GM21723 (cell line): ENCODE measurements at regions not wholly inside any gene's neighbourhood (a gene's known extent, or its start where the extent isn't known, plus 50 kb on each side); places are given as distances from the start of the nearest gene placed in this dataset.

Source experiments
- ATAC-seq: cut with Tn5 transposase; IDR thresholded peaks from one replicate; pipeline ENCODE4 v1.9.1; 2021; ENCODE audit warnings: mild to moderate bottlenecking, moderate library complexity; ENCODE audit not compliant: unreplicated experiment

GRCh38 chr14:75333606-75334548 lies 55.2 kb downstream of the FOS start:
- peak; percentile 46 for ATAC-seq

DNA sequence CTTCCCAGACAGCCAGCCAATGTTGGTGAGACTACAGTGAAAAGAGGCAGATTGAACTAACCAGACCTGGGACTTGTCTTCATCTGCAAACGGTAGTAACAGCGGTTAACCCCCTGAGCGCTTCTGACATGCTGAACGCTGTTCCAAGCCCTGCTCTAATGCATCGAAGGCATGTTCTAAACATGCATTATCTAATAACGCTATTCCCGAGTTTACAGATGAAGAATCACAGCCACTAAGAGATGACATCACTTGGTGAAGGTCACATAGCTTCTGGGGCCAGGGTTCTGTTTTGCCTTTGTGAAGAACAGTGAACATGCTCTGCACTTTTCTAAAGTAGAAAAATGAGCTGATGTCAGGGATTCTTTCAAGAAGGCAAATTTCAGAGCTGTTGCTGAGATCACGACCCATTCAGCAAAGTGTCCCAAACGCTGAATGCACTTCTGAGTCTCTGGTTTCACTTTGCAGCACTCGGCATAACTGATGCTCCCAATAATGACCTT lies 56.0 kb downstream of the FOS start:
- ATAC-seq, result peak; percentile 21

DNA sequence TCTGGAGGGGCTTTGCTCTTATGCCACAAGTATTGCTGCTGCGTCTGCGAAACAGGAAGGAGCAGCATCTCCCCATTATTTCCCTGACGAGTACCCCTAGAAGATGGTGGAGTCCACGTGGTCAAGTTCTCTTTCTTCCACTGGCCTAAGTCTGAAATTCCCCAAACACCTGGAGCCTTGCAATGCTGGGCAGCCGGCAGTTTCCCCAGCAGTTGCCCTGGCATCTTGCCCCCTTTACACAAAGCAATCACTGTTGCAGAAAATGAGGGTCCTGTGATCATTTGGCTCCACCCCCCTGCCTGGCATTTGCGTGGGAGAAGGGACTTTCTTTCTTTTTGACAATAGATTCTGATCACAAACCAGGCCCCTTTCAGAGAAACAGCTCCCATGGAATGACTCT lies 56.9 kb downstream of the FOS start:
- ATAC-seq, result no peak

GRCh38 chr14:75338398-75338797 lies 59.8 kb downstream of the FOS start:
- no peak for ATAC-seq

DNA sequence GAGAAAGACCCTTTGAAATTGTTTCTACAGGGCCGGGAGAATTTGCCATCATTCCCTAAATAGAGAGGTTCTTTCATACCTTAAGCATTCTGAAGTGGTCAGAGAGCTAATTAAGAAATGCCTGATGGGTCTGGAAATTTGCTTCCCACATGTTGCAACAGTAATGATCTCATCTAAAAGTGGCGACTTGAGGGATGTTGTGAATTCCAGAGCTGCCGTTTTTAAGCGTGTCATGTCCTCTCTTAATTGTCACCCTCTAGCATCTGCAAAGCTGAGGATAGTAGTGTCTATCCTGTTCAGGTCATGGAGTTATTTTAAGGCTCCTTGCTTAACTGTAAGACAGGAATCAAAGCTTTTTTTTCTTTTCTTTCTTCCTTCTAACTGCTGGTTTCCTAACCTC lies 60.4 kb downstream of the FOS start:
- no peak for ATAC-seq

DNA sequence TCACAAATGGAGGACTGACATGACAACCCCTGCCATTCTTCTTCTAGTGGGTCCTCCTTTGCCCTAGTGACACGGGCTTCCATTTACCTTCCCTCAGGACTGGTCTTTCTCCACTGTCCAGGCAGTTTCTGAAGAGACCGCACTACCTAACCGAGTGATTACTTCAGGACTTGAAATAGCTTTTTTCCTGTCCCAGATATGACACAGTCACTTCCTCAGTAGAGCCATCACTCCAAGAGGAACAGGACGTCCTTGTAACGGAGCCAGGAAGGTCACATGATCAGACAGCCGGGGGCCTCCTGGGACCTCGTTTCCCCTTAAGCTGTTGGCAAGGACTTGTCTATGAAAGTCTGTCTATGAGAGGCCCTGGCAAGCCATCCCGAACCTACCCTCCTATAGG lies 62.3 kb downstream of the FOS start:
- no peak for ATAC-seq

GRCh38 chr14:75341620-75342019 lies 63.0 kb downstream of the FOS start:
- ATAC-seq, result no peak

DNA sequence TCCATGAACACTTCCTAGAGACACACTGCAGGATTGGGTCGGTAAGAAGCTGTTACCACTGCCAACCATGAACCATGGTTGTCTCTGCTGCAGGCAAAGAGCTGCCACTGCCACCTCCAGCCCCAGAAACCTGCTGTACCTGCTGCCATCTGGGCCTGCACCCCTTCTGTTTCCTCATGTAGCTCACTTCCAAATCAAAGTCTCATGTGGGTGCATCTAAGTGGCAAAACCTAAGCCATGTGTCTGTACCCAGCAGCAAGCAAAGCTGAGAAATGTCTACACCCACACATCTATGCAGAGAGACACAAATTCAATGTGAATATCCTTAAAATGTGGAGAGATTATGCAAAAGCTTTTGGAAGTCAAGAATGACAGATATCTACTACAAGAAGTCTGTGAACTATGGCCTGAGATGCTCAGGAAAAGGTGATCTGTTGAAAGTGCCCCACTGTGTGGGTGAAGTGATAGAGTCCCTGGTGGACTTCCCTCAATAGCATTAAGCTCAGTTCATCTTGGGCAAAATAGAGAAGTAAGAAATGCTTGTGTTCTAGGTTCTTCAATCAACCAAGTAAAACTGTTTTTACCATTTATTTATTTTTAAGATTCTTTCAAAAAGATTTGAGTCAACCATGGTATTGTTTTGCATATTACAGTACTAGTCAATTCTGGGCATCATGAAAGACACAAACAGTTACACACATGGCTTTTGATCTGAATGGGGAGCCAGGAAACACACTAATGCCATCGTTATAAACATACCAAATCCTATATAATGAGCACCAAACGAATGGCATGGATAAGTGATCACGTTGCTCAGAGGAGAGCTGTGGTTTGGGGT lies 64.4 kb downstream of the FOS start:
- peak; percentile 68 for ATAC-seq

DNA sequence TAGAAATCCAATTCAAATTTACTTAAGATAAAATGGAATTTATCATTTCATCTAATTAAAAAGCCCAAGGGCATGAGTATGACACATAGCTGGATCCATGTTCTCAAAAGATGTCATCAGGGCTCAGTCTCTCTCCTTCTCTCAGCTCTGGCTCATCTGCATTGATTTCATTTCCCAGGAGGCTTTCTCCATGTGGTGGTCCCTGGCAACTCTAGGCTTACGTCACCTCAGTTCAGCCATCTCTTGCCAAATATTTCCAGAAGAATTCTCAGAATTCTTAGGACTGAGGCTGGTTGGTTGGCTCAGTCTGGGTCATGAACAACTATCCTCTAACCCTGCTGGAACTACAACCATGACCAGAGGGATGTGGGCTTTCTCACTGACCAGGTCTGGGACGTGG lies 65.3 kb downstream of the FOS start:
- ATAC-seq, result no peak

DNA sequence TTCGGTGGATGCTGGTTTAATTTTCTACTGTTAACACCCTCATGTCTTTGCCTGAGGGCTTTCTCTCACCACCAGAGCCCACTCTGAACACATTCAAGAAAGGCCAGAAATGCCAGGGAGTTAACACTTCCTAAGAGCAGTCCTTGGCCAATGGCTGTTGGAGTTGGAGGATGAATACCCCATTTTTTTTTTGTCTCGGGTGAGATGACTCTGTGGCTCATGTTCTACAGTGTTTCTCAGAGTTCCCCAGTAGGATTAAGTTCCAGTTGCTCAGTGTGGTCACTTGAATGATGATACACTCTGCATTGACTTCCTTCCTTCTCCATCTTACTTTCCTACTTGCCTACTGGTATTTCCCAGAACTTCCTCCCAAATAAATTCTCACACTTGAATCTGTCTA lies 65.8 kb downstream of the FOS start:
- ATAC-seq, result no peak

DNA sequence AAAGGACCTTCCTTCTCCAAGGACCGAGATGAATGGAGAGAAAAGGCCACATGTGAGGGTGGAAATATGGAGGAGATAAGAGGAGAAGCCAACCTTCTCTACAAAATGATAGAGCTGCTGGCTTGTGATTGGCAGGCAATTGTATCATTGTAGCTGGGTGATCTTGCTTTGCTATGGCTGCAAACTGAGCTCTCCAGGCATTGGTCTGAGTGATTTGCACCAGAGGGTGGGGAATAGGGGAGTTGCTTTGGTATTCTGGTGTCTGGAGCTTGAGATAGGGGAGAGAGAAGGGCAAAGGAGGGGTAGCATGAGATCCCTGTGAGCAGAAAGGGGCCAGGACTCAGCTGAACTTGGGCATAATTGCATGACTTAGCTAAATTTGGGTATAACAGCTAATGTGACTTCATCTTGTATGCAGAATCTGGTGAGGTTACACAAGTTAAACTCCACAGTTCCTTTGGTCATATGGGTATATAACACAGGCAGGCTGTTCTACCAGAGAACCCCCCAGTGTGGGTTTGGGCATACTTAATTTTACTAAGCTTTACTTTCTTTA lies 72.0 kb downstream of the FOS start:
- no peak for ATAC-seq

- no peak for ATAC-seq
Observed at GRCh38 chr14:75359098-75359497, 68.7 kb upstream of the JDP2 start.

GRCh38 chr14:75361041-75361440 lies 66.8 kb upstream of the JDP2 start:
- ATAC-seq, result no peak

- no peak for ATAC-seq
Observed at GRCh38 chr14:75361751-75362433, 65.9 kb upstream of the JDP2 start.

GRCh38 chr14:75363130-75363529 lies 64.7 kb upstream of the JDP2 start:
- no peak for ATAC-seq

- no peak for ATAC-seq
Observed at GRCh38 chr14:75363570-75364227, 64.1 kb upstream of the JDP2 start.

DNA sequence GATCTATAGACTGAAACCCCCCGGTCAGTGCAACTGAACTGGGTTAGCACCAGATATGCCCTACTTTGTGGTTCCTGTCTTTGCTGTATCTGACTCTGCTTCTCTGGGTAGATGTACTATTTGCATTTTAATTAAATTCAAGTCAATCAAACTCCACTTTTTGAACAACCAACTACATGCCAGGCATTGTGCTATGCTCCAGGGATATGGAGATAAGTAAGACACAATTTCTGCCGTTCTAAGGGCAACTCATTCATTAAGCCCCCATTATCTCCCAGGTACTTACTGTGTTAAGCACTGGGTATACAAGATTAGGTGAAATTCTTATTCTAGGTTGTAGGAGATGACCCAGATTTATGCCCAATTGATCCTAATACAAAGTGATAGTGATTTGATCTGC lies 62.7 kb upstream of the JDP2 start:
- no peak for ATAC-seq

DNA sequence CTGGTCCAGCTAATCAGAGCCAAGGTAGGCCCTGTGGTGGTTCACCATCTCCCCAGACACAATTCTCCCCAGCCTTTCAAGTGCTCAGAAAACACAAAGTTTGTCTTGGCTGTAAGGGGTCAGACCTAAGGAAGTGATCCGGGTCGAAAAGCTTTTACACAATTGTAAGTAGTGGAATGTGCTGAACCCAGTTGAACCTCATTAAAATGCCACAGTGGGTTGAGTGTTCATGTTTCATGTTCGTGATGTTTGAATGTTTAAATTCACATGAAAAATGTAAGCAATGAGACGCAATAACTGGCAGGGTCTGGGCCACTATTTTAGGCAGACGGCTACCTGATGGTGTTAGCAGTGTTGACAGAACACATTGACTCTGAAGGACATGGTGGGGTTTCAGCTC lies 60.9 kb upstream of the JDP2 start:
- no peak for ATAC-seq

- no peak for ATAC-seq
Observed at GRCh38 chr14:75368333-75368732, 59.5 kb upstream of the JDP2 start.

DNA sequence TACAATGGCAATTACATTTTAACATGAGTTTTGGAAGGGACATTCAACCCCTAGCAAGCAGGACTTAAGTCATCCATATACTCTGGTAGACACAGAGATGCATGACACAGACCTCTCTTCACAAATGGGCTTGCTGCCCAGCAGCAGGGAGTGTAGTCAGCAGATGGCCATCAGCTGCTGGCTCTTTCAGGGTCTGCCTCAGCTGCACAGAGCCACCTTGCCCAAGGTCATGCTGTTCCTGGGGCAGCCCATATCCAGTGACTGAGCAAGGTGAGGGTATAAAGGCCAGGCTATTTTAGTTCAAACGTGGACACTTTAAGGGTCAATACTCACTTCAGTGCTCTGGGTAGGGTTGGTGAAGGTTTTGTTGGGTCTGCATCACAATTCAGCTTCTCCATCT lies 58.3 kb upstream of the JDP2 start:
- ATAC-seq, result no peak
